ENCODE measurements at regions not wholly inside any gene's neighbourhood (a gene's known extent, or its start where the extent isn't known, plus 50 kb on each side); places are given as distances from the start of the nearest gene placed in this dataset.

GRCh38 chr13:67950603-67951002, 720.5 kb upstream of the PCDH9 start:
- WGBS: 80% methylated on average over 3 of the region's 3 CpGs
- peaks cover 0 to 2% (median 0%) of the 10 kb centered on the region in 4 donors for H3K4me1 ChIP-seq (ENCODE audit: control insufficient read depth in 4 of 4, insufficient read depth in 4 of 4, low read length in 3 of 4)
- no peak for DNase-seq (ENCODE audit: low spot score)
- H3K27ac ChIP-seq (ENCODE audit: low read depth in 1 of 2, low read length in 2 of 2): no peak overlapping the region
- TF ChIP-seq REST (IDR thresholded peaks at IDR 0.05): no peak
- no peak for TF ChIP-seq SP1 (IDR thresholded peaks at IDR 0.05)
- no peak for TF ChIP-seq ATF3 (IDR thresholded peaks at IDR 0.05)
- TF ChIP-seq FOXA2 (IDR thresholded peaks at IDR 0.05): no peak
- TF ChIP-seq HNF4G (IDR thresholded peaks at IDR 0.05): no peak
- TF ChIP-seq GABPA (IDR thresholded peaks at IDR 0.05 in 1 of 2, conservative IDR thresholded peaks at IDR 0.05 in 1 of 2): no peak
- no peak for TF ChIP-seq EGR1 (IDR thresholded peaks at IDR 0.05; ENCODE audit: low read depth in 2 of 2)
- no peak for TF ChIP-seq FOXA1 (IDR thresholded peaks at IDR 0.05)
- no peak for TF ChIP-seq HNF4A (conservative IDR thresholded peaks at IDR 0.05)
- no peak for TF ChIP-seq MAX (IDR thresholded peaks at IDR 0.05)
- no peak for TF ChIP-seq ZBTB33 (IDR thresholded peaks at IDR 0.05)
- TF ChIP-seq TAF1 (conservative IDR thresholded peaks at IDR 0.05): no peak
- H3K9me3 ChIP-seq (ENCODE audit: control insufficient read depth in 4 of 4, low read length in 3 of 4): no peaks in the 10 kb centered on the region
- no peaks in the 10 kb centered on the region for H3K27me3 ChIP-seq (ENCODE audit: control insufficient read depth in 4 of 4, insufficient read depth in 4 of 4, low read length in 3 of 4)
- no peak overlapping the region for H3K4me3 ChIP-seq (ENCODE audit: low read depth in 1 of 3, low read length in 3 of 3)
- no peaks in the 10 kb centered on the region for H3K36me3 ChIP-seq (ENCODE audit: control insufficient read depth in 4 of 4, insufficient read depth in 3 of 4, low read depth in 1 of 4, low read length in 3 of 4)
- H3K9ac ChIP-seq (ENCODE audit: low read depth in 1 of 2, low read length in 2 of 2): no peak overlapping the region

- H3K27ac ChIP-seq (ENCODE audit: low read depth in 1 of 2, low read length in 2 of 2): no peak overlapping the region
- H3K27me3 ChIP-seq (ENCODE audit: control insufficient read depth in 4 of 4, insufficient read depth in 4 of 4, low read length in 3 of 4): no peaks in the 10 kb centered on the region
- DNase-seq (ENCODE audit: low spot score): no peak
- H3K9me3 ChIP-seq (ENCODE audit: control insufficient read depth in 4 of 4, low read length in 3 of 4): no peaks in the 10 kb centered on the region
- no peaks in the 10 kb centered on the region for H3K4me1 ChIP-seq (ENCODE audit: control insufficient read depth in 4 of 4, insufficient read depth in 4 of 4, low read length in 3 of 4)
- no peaks in the 10 kb centered on the region for H3K36me3 ChIP-seq (ENCODE audit: control insufficient read depth in 4 of 4, insufficient read depth in 3 of 4, low read depth in 1 of 4, low read length in 3 of 4)
- no peak for TF ChIP-seq FOXA1 (IDR thresholded peaks at IDR 0.05)
- TF ChIP-seq RXRA (IDR thresholded peaks at IDR 0.05): no peak
- no peak for TF ChIP-seq ZBTB33 (IDR thresholded peaks at IDR 0.05)
- no peak for TF ChIP-seq MAX (IDR thresholded peaks at IDR 0.05)
- no peak for TF ChIP-seq HNF4A (conservative IDR thresholded peaks at IDR 0.05)
- no peak for TF ChIP-seq ATF3 (IDR thresholded peaks at IDR 0.05)
- no peak for TF ChIP-seq GABPA (IDR thresholded peaks at IDR 0.05 in 1 of 2, conservative IDR thresholded peaks at IDR 0.05 in 1 of 2)
- no peak for TF ChIP-seq FOXA2 (IDR thresholded peaks at IDR 0.05)
- TF ChIP-seq YY1 (IDR thresholded peaks at IDR 0.05): no peak
- TF ChIP-seq HNF4G (IDR thresholded peaks at IDR 0.05): no peak
- no peak overlapping the region for H3K4me3 ChIP-seq (ENCODE audit: low read depth in 1 of 3, low read length in 3 of 3)
- WGBS: 67% methylated on average over 4 of the region's 4 CpGs
- H3K9ac ChIP-seq (ENCODE audit: low read depth in 1 of 2, low read length in 2 of 2): no peak overlapping the region
Measured at GRCh38 chr13:67946131-67946530, 716.0 kb upstream of the PCDH9 start.
